Naive B cell (primary cell): ENCODE measurements at regions not wholly inside any gene's neighbourhood (a gene's known extent, or its start where the extent isn't known, plus 50 kb on each side); places are given as distances from the start of the nearest gene placed in this dataset.
A peak's percentile ranks its signal among the peaks of the same experiment; 100 is the strongest.

Experiments
- ATAC-seq, 2 donors: fragments of 150-1000 bp; cut with Tn5 transposase; 2 replicates each; pipeline ENCODE4 v1.10.0; 2021; ENCODE audit warnings: low read depth in 2 of 2, mild to moderate bottlenecking in 2 of 2, moderate library complexity in 2 of 2
- DNase-seq: peaks from one replicate; pipeline ENCODE4 v3.0.0; 2022
- H3K27ac Mint-ChIP-seq, 6 donors: one replicate each; pipeline ENCODE4 v1.8.0; 2020 to 2022; ENCODE audit warnings: mild to moderate bottlenecking in 6 of 6, mixed read lengths in 6 of 6, moderate library complexity in 5 of 6, inconsistent platforms in 2 of 6
- H3K27me3 Mint-ChIP-seq, 3 donors: one replicate each; pipeline ENCODE4 v1.8.0; 2021 to 2022; ENCODE audit warnings: mixed read lengths in 3 of 3, mild to moderate bottlenecking in 1 of 3
- H3K36me3 Mint-ChIP-seq, 2 donors: one replicate each; pipeline ENCODE4 v1.8.0; 2020 to 2022; ENCODE audit warnings: mixed read lengths in 2 of 2, inconsistent platforms in 1 of 2, mild to moderate bottlenecking in 1 of 2
- H3K4me1 Mint-ChIP-seq, 3 donors: one replicate each; pipeline ENCODE4 v1.8.0; 2020 to 2022; ENCODE audit warnings: mixed read lengths in 3 of 3, inconsistent platforms in 1 of 3, mild to moderate bottlenecking in 1 of 3, moderate library complexity in 1 of 3
- H3K4me3 Mint-ChIP-seq, 8 donors: one replicate each; pipeline ENCODE4 v1.8.0; 2020 to 2022; ENCODE audit warnings: mild to moderate bottlenecking in 8 of 8, mixed read lengths in 8 of 8, moderate library complexity in 8 of 8, inconsistent platforms in 2 of 8
- H3K9me3 Mint-ChIP-seq, 7 donors: one replicate each; pipeline ENCODE4 v1.8.0; 2020 to 2022; ENCODE audit warnings: mixed read lengths in 7 of 7, mild to moderate bottlenecking in 5 of 7, inconsistent platforms in 2 of 7, moderate library complexity in 1 of 7

GRCh38 chr11:119511614-119512306 lies 88.8 kb upstream of the THY1 start:
- Mint-ChIP-seq H3K36me3 (no peaks in the 10 kb centered on the region), H3K27me3 (peaks cover 0 to 10% (median 9%) of the 10 kb centered on the region in 3 donors), H3K4me1 (peaks cover 8 to 20% (median 11%) of the 10 kb centered on the region in 3 donors), H3K27ac (no peak overlapping the region), H3K4me3 (no peak overlapping the region), H3K9me3 (peaks cover 0 to 6% (median 0%) of the 10 kb centered on the region in 7 donors)
- ATAC-seq, result no peak
- no peak for DNase-seq

DNA sequence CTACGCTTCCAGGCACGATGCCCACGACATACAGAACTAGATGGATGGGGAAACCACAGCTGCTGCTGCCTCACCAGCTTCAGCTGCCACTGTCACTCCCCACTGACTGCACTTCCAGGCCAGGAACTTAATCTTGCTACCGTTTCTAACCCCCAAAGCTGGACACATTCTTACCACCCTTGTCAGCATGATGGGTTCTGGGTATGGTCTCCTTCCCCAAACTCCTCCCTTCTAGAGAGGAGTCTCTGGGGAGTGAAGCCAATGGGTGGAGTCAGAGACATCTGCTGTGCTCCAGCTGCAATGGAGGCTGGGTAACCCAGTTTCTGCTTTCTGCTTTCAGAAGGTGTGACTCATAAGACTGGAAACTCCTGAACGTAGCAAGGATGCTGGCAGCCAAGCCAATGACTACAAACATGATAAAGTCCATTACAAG lies 87.0 kb upstream of the THY1 start:
- DNase-seq (peak; percentile 24), ATAC-seq (peak; percentile 82 to 87)
- Mint-ChIP-seq H3K27ac (peak overlapping the region in 1 of 6 donors; percentile 13), H3K9me3 (peaks cover 0 to 6% (median 0%) of the 10 kb centered on the region in 7 donors), H3K4me1 (peaks cover 8 to 20% (median 11%) of the 10 kb centered on the region in 3 donors), H3K27me3 (peaks cover 5 to 14% (median 12%) of the 10 kb centered on the region in 3 donors), H3K36me3 (no peaks in the 10 kb centered on the region), H3K4me3 (peak overlapping the region in 2 of 8 donors; percentile 13 to 42)

GRCh38 chr11:119509282-119509841 lies 86.4 kb upstream of the THY1 start:
- Mint-ChIP-seq H3K4me3 (no peak overlapping the region), H3K4me1 (peaks cover 8 to 20% (median 11%) of the 10 kb centered on the region in 3 donors), H3K27ac (no peak overlapping the region), H3K9me3 (peaks cover 0 to 6% (median 0%) of the 10 kb centered on the region in 7 donors), H3K36me3 (no peaks in the 10 kb centered on the region), H3K27me3 (peaks cover 6 to 16% (median 8%) of the 10 kb centered on the region in 3 donors)
- no peak for DNase-seq
- no peak for ATAC-seq

GRCh38 chr11:119506436-119506835 lies 83.5 kb upstream of the THY1 start:
- H3K4me1 Mint-ChIP-seq, result peaks cover 2 to 7% (median 5%) of the 10 kb centered on the region in 3 donors
- no peak overlapping the region for H3K4me3 Mint-ChIP-seq
- DNase-seq (no peak), ATAC-seq (no peak)
- peaks cover 10 to 28% (median 18%) of the 10 kb centered on the region in 3 donors for H3K27me3 Mint-ChIP-seq
- peaks cover 0 to 13% (median 3%) of the 10 kb centered on the region in 7 donors for H3K9me3 Mint-ChIP-seq
- peaks cover 0 to 7% of the 10 kb centered on the region in 2 donors for H3K36me3 Mint-ChIP-seq
- no peak overlapping the region for H3K27ac Mint-ChIP-seq

GRCh38 chr11:119505861-119506260 lies 82.9 kb upstream of the THY1 start:
- peaks cover 0 to 7% of the 10 kb centered on the region in 2 donors for H3K36me3 Mint-ChIP-seq
- H3K9me3 Mint-ChIP-seq, result peaks cover 0 to 13% (median 3%) of the 10 kb centered on the region in 7 donors
- ATAC-seq (no peak), DNase-seq (no peak)
- H3K27me3 Mint-ChIP-seq, result peaks cover 11 to 32% (median 20%) of the 10 kb centered on the region in 3 donors
- peak overlapping the region in 1 of 6 donors; percentile 64 for H3K27ac Mint-ChIP-seq
- H3K4me1 Mint-ChIP-seq, result peaks cover 2 to 7% (median 5%) of the 10 kb centered on the region in 3 donors
- H3K4me3 Mint-ChIP-seq, result no peak overlapping the region

DNA sequence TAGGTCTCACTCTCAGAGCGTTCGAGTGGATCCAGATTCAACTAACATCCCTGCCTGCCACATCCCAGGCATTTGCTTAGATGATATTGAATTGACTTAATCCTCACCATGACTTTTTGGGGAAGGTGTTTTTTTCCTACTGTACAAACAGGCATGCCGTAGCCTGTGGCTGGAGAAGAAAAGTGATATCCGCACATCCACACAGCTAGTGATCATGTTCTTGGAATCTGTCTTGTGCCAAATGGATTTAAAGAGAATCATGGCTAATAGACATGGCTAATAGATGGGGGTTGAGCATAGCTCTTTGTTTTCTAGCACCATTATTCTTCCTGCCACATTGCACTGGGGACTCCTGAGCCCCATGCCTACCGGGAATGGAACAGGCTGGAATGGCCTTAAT lies 82.1 kb upstream of the THY1 start:
- H3K36me3 Mint-ChIP-seq, result peaks cover 0 to 7% of the 10 kb centered on the region in 2 donors
- no peak overlapping the region for H3K4me3 Mint-ChIP-seq
- peaks cover 17 to 32% (median 26%) of the 10 kb centered on the region in 3 donors for H3K27me3 Mint-ChIP-seq
- peaks cover 0 to 13% (median 3%) of the 10 kb centered on the region in 7 donors for H3K9me3 Mint-ChIP-seq
- H3K4me1 Mint-ChIP-seq, result peaks cover 2 to 5% (median 4%) of the 10 kb centered on the region in 3 donors
- H3K27ac Mint-ChIP-seq, result no peak overlapping the region
- no peak for ATAC-seq
- no peak for DNase-seq

DNA sequence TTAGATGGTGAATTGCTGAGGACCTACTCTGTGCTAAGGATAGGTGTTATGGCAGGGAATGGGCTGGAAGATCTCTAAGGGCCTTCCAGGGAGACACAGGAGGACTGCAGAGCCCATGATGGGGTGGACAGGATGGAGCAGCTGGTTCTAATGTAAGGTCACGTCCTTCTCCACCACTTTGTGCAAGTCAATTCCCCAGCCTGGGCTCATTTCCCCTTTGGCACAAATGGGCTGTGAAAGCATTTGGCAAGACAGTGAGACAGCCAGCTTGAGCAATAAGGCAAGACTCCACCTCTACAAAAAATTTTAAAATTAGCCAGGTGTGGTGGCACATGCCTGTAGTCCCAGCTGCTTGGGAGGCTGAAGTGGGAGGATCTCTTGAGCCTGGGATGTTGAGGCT lies 81.4 kb upstream of the THY1 start:
- Mint-ChIP-seq H3K4me1 (no peaks in the 10 kb centered on the region), H3K4me3 (no peak overlapping the region), H3K27me3 (peaks cover 18 to 35% (median 31%) of the 10 kb centered on the region in 3 donors), H3K9me3 (peaks cover 0 to 8% (median 1%) of the 10 kb centered on the region in 7 donors), H3K27ac (no peak overlapping the region), H3K36me3 (peaks cover 0 to 7% of the 10 kb centered on the region in 2 donors)
- DNase-seq, result no peak
- ATAC-seq, result no peak

DNA sequence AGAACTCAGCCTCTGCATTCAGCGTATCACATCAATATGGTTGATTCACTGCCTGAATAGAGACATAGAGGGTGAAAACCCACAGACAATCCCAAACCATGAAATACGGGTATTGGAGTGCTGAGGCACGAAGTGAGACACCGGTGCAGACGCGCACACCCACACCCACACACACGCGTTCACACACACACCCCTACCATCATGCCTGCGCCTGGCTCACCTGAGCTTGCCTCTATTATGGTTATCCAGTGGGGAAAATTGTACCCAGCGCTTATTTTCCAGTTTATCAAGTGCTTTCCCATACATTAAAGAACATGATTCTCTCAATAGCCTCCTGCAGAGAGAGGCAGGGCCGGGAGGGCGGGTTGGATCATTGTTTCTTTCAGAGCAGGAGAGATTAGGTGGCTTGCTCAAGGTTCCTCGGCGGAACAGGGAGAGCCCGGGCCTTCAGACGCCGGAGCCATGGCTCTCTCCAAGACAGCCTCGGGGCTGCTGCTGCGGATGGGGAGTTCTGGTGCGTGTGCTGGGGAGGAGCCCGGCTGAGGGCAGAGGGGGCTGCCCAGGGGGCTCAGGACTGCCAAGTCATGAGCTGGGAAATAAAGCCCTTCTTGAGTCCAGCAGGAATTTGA lies 78.9 kb upstream of the THY1 start:
- H3K27me3 Mint-ChIP-seq, result peaks cover 26 to 54% (median 49%) of the 10 kb centered on the region in 3 donors
- H3K4me3 Mint-ChIP-seq, result no peak overlapping the region

DNA sequence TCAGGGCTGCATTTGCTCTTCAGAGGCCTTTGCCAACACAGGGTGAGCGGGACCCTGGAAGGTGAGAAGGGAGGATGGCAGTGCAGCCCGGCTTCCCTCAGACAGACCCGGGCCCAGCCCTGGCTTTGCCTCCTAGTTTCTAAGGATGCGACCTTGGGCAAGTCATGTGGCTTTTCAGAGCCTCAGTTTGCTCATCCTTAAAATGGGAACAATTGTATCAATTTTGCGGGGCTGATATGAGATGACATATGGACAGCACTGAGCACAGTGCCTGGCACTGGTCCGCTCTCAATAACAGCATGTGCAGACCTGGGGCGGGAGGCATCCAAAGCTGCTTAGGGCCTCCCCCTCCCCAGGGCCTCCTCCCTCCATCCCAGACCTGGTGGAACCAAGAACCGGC lies 74.7 kb upstream of the THY1 start:
- Mint-ChIP-seq H3K36me3 (no peaks in the 10 kb centered on the region), H3K9me3 (peaks cover 0 to 2% (median 0%) of the 10 kb centered on the region in 7 donors), H3K4me3 (no peak overlapping the region), H3K4me1 (no peaks in the 10 kb centered on the region), H3K27ac (no peak overlapping the region), H3K27me3 (peaks cover 23 to 68% (median 55%) of the 10 kb centered on the region in 3 donors)
- no peak for ATAC-seq
- no peak for DNase-seq

More for the DNA sequence above, 78.9 kb upstream of the THY1 start:
- DNase-seq (no peak), ATAC-seq (no peak)
- Mint-ChIP-seq H3K27ac (no peak overlapping the region), H3K4me1 (no peaks in the 10 kb centered on the region), H3K9me3 (peaks cover 0 to 7% (median 0%) of the 10 kb centered on the region in 7 donors), H3K36me3 (peaks cover 0 to 7% of the 10 kb centered on the region in 2 donors)

DNA sequence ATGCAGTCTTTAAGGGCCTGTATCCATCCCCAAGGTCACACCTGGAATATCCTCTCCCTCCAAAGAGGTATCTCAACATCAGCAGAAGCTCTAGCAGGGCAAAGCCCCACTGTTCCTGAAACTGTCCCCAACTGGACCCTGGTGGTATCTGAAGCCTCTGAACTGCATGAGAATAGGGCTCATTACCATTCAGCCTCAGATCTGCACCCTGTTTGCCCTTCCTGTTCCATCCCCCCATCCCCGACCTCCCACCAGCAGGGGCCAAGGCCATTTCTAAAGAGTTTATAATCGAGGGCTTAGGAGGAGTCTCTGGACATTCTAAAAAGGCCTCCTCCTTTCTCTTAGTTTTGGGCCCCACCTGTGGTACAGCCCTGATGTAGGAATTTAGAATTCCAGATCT lies 74.0 kb upstream of the THY1 start:
- no peaks in the 10 kb centered on the region for H3K4me1 Mint-ChIP-seq
- no peaks in the 10 kb centered on the region for H3K36me3 Mint-ChIP-seq
- H3K27ac Mint-ChIP-seq, result no peak overlapping the region
- H3K9me3 Mint-ChIP-seq, result no peaks in the 10 kb centered on the region
- DNase-seq (no peak), ATAC-seq (no peak)
- H3K4me3 Mint-ChIP-seq, result no peak overlapping the region
- peaks cover 23 to 68% (median 55%) of the 10 kb centered on the region in 3 donors for H3K27me3 Mint-ChIP-seq

DNA sequence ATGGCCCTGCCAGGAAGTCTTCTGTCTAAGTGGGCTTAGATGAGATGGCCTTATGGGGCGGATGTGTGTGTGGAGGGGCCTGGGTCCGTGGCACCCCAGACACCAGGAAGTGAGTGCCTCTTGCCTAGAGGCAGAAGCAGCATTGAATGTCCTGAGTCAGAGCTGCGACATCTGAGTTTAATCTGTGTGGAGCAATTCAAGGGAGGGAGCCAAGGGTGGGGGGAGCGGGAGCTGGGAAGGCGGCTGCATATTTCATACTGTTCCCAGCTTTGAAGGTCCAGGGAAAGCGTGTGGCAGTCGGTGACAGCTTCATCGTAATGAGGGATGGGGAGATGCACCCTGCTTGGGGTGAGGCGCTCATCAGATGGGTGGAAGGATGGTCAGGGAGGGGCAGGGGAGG lies 73.5 kb upstream of the THY1 start:
- H3K9me3 Mint-ChIP-seq, result no peaks in the 10 kb centered on the region
- no peaks in the 10 kb centered on the region for H3K36me3 Mint-ChIP-seq
- no peak for DNase-seq
- no peak for ATAC-seq
- peak overlapping the region in 1 of 6 donors; percentile 59 for H3K27ac Mint-ChIP-seq
- H3K4me1 Mint-ChIP-seq, result no peaks in the 10 kb centered on the region
- no peak overlapping the region for H3K4me3 Mint-ChIP-seq
- H3K27me3 Mint-ChIP-seq, result peaks cover 20 to 65% (median 54%) of the 10 kb centered on the region in 3 donors

DNA sequence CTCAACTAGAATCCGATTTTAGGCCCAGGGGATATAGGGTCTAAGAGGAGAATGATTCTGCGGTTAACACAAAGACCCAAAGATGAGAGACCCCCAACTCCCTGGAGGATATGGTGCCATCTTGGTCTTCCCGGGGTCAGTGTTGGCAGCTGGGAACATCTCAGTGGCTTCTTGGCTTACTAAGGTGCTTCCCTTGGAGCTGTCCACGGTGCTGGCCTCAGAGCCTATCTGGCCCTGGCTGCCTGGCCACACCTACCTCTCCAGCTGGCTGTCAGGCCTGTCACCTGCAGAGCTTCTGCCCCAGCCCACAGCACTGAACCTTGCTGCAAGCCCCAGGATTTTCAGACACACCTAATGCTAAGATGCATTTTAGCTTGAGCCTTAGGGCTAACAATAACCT lies 70.7 kb upstream of the THY1 start:
- DNase-seq (no peak), ATAC-seq (no peak)
- peaks cover 4 to 5% (median 5%) of the 10 kb centered on the region in 3 donors for H3K4me1 Mint-ChIP-seq
- peaks cover 13 to 54% (median 51%) of the 10 kb centered on the region in 3 donors for H3K27me3 Mint-ChIP-seq
- no peaks in the 10 kb centered on the region for H3K9me3 Mint-ChIP-seq
- H3K36me3 Mint-ChIP-seq, result no peaks in the 10 kb centered on the region
- H3K4me3 Mint-ChIP-seq, result peak overlapping the region in 1 of 8 donors; percentile 17
- no peak overlapping the region for H3K27ac Mint-ChIP-seq

GRCh38 chr11:119491753-119492510 lies 69.0 kb upstream of the THY1 start:
- Mint-ChIP-seq H3K27me3 (peaks cover 13 to 60% (median 47%) of the 10 kb centered on the region in 3 donors), H3K36me3 (no peaks in the 10 kb centered on the region), H3K9me3 (no peaks in the 10 kb centered on the region), H3K27ac (no peak overlapping the region), H3K4me1 (peaks cover 5 to 6% (median 5%) of the 10 kb centered on the region in 3 donors), H3K4me3 (no peak overlapping the region)
- ATAC-seq (no peak), DNase-seq (no peak)
